Parathyroid adenoma (tissue), 2 donors: ENCODE measurements at regions not wholly inside any gene's neighbourhood (a gene's known extent, or its start where the extent isn't known, plus 50 kb on each side); places are given as distances from the start of the nearest gene placed in this dataset.

ENCODE experiments used
- H2AFZ ChIP-seq: fragments of 300-600 bp; sonication (generic); one replicate; pipeline ENCODE4 v1.7.0; 2017; ENCODE audit warnings: antibody characterized with exemption, mild to moderate bottlenecking
- H3K27ac ChIP-seq: fragments of 300-600 bp; sonication (generic); one replicate; pipeline ENCODE4 v1.7.0; 2017
- H3K27me3 ChIP-seq: fragments of 300-600 bp; sonication (generic); one replicate; pipeline ENCODE4 v1.7.0; 2017; ENCODE audit warnings: low read length; ENCODE audit not compliant: control insufficient read depth, insufficient read depth
- H3K36me3 ChIP-seq: fragments of 300-600 bp; sonication (generic); one replicate; pipeline ENCODE4 v1.7.0; 2017; ENCODE audit warnings: low read length; ENCODE audit not compliant: control insufficient read depth, insufficient read depth
- H3K4me1 ChIP-seq: fragments of 300-600 bp; sonication (generic); one replicate; pipeline ENCODE4 v1.7.0; 2017; ENCODE audit warnings: control low read depth
- H3K4me2 ChIP-seq: fragments of 300-600 bp; sonication (generic); one replicate; pipeline ENCODE4 v1.7.0; 2017; ENCODE audit warnings: low read length
- H3K4me3 ChIP-seq: fragments of 300-600 bp; sonication (generic); one replicate; pipeline ENCODE4 v1.7.0; 2017; ENCODE audit warnings: low read depth, low read length
- H3K79me2 ChIP-seq: fragments of 300-600 bp; sonication (generic); one replicate; pipeline ENCODE4 v1.7.0; 2017; ENCODE audit warnings: control low read depth
- H3K9ac ChIP-seq: fragments of 300-600 bp; sonication (generic); one replicate; pipeline ENCODE4 v1.7.0; 2017; ENCODE audit warnings: mild to moderate bottlenecking
- H3K9me3 ChIP-seq: fragments of 300-600 bp; sonication (generic); one replicate; pipeline ENCODE4 v1.7.0; 2017; ENCODE audit warnings: low read length; ENCODE audit not compliant: control insufficient read depth
- CTCF ChIP-seq: fragments of 300-600 bp; sonication (generic); IDR thresholded peaks from one replicate; pipeline ENCODE4 v1.7.0; 2017; ENCODE audit warnings: antibody characterized with exemption, mild to moderate bottlenecking
- donor health status: primary hyperparathyroidism.

- no peaks in the 10 kb centered on the region for H3K4me1 ChIP-seq
- H3K4me3 ChIP-seq: no peak overlapping the region
- no peaks in the 10 kb centered on the region for H3K27me3 ChIP-seq
- no peaks in the 10 kb centered on the region for H3K36me3 ChIP-seq
- H2AFZ ChIP-seq: no peak overlapping the region
- no peak overlapping the region for H3K27ac ChIP-seq
- TF ChIP-seq CTCF: no peak
- no peaks in the 10 kb centered on the region for H3K9me3 ChIP-seq
- no peak overlapping the region for H3K4me2 ChIP-seq
- H3K9ac ChIP-seq: no peak overlapping the region
- no peaks in the 10 kb centered on the region for H3K79me2 ChIP-seq
These were observed 96.5 kb upstream of the ANKRD55 start for GRCh38 chr5:56329652-56330051.

- H3K79me2 ChIP-seq: no peaks in the 10 kb centered on the region
- TF ChIP-seq CTCF: no peak
- H3K4me2 ChIP-seq: no peak overlapping the region
- no peaks in the 10 kb centered on the region for H3K4me1 ChIP-seq
- no peaks in the 10 kb centered on the region for H3K27me3 ChIP-seq
- H3K27ac ChIP-seq: no peak overlapping the region
- H3K9me3 ChIP-seq: no peaks in the 10 kb centered on the region
- no peak overlapping the region for H3K9ac ChIP-seq
- no peaks in the 10 kb centered on the region for H3K36me3 ChIP-seq
- no peak overlapping the region for H3K4me3 ChIP-seq
- H2AFZ ChIP-seq: peak overlapping the region; percentile 56
These were observed 95.8 kb upstream of the ANKRD55 start for GRCh38 chr5:56328753-56329560.

GRCh38 chr5:56327809-56328208 is 94.7 kb upstream of the ANKRD55 start:
- TF ChIP-seq CTCF: no peak
- no peak overlapping the region for H3K4me2 ChIP-seq
- H3K9ac ChIP-seq: no peak overlapping the region
- no peaks in the 10 kb centered on the region for H3K27me3 ChIP-seq
- H3K27ac ChIP-seq: no peak overlapping the region
- no peaks in the 10 kb centered on the region for H3K9me3 ChIP-seq
- no peaks in the 10 kb centered on the region for H3K79me2 ChIP-seq
- no peak overlapping the region for H2AFZ ChIP-seq
- H3K4me1 ChIP-seq: no peaks in the 10 kb centered on the region
- H3K36me3 ChIP-seq: no peaks in the 10 kb centered on the region
- no peak overlapping the region for H3K4me3 ChIP-seq

- Histone ChIP-seq H3K79me2 (no peaks in the 10 kb centered on the region), H3K4me1 (no peaks in the 10 kb centered on the region), H3K9ac (no peak overlapping the region), H2AFZ (no peak overlapping the region), H3K4me2 (no peak overlapping the region), H3K27ac (no peak overlapping the region), H3K4me3 (no peak overlapping the region), H3K9me3 (no peaks in the 10 kb centered on the region), H3K27me3 (no peaks in the 10 kb centered on the region), H3K36me3 (no peaks in the 10 kb centered on the region)
- TF ChIP-seq CTCF: no peak
These were observed 93.6 kb upstream of the ANKRD55 start for GRCh38 chr5:56326770-56327169.

GRCh38 chr5:56326116-56326515 is 93.0 kb upstream of the ANKRD55 start:
- no peak overlapping the region for H3K9ac ChIP-seq
- no peak overlapping the region for H2AFZ ChIP-seq
- no peaks in the 10 kb centered on the region for H3K9me3 ChIP-seq
- no peak overlapping the region for H3K4me2 ChIP-seq
- no peaks in the 10 kb centered on the region for H3K4me1 ChIP-seq
- H3K36me3 ChIP-seq: no peaks in the 10 kb centered on the region
- no peaks in the 10 kb centered on the region for H3K79me2 ChIP-seq
- TF ChIP-seq CTCF: no peak
- no peaks in the 10 kb centered on the region for H3K27me3 ChIP-seq
- no peak overlapping the region for H3K27ac ChIP-seq
- H3K4me3 ChIP-seq: no peak overlapping the region
